Neural cell (in vitro differentiated cells): ENCODE measurements at regions not wholly inside any gene's neighbourhood (a gene's known extent, or its start where the extent isn't known, plus 50 kb on each side); places are given as distances from the start of the nearest gene placed in this dataset.

Source experiments
- CTCF ChIP-seq: fragments of 450-650 bp; IDR thresholded peaks from 2 replicates; pipeline ENCODE4 v1.5.1; 2014; ENCODE audit warnings: antibody characterized with exemption, mild to moderate bottlenecking, moderate library complexity; ENCODE audit not compliant: poor library complexity, severe bottlenecking
- EP300 ChIP-seq: fragments of 450-650 bp; conservative IDR thresholded peaks from 2 replicates; pipeline ENCODE4 v1.6.1; 2014; ENCODE audit warnings: antibody characterized with exemption, mild to moderate bottlenecking, moderate library complexity; ENCODE audit not compliant: poor library complexity, severe bottlenecking
- EZH2 ChIP-seq: fragments of 200-600, 300-800 bp; shearing (Covaris generic), sonication (generic); IDR thresholded peaks from 2 replicates; pipeline ENCODE4 v1.6.1; 2014; ENCODE audit warnings: antibody characterized with exemption, low read length, borderline replicate concordance, mild to moderate bottlenecking; ENCODE audit not compliant: insufficient read depth, poor library complexity, severe bottlenecking
- POLR2AphosphoS5 ChIP-seq: IDR thresholded peaks from 2 replicates; pipeline ENCODE4 v1.6.1; 2012
- RAD21 ChIP-seq: fragments of 450-650 bp; conservative IDR thresholded peaks from 2 replicates; pipeline ENCODE4 v1.6.1; 2014; ENCODE audit warnings: antibody characterized with exemption, mild to moderate bottlenecking, moderate library complexity
- SMC3 ChIP-seq: fragments of 450-650 bp; conservative IDR thresholded peaks from 2 replicates; pipeline ENCODE4 v1.6.1; 2014; ENCODE audit warnings: antibody characterized with exemption, mild to moderate bottlenecking, moderate library complexity; ENCODE audit not compliant: poor library complexity
- TAF1 ChIP-seq: IDR thresholded peaks from 2 replicates; pipeline ENCODE4 v1.6.1; 2012; ENCODE audit warnings: low read depth

- TF ChIP-seq CTCF (no peak), RAD21 (no peak), TAF1 (no peak), EZH2 (no peak), POLR2AphosphoS5 (no peak), EP300 (no peak), SMC3 (no peak)
Measured at GRCh38 chr1:182189535-182190066, 128.1 kb upstream of the ZNF648 start.
